T-helper 2 cell treated with Interferon-gamma antibody and Interleukin-4, amounts not matched to agents 5 μg/mL and 100 μg/mL, for 36 hours (primary cell): ENCODE measurements at regions not wholly inside any gene's neighbourhood (a gene's known extent, or its start where the extent isn't known, plus 50 kb on each side); places are given as distances from the start of the nearest gene placed in this dataset.
"Not testable (repeated sequence)": the region's sequence is repeated elsewhere in the genome, so short reads cannot be mapped to it uniquely, and the experiment has no call there.

ENCODE experiments used
- DNase-seq: peaks from one replicate; pipeline ENCODE4 v3.0.0; 2021; ENCODE audit warnings: low spot score
- H3K27ac Mint-ChIP-seq: one replicate; pipeline ENCODE4 v1.8.0; 2021; ENCODE audit warnings: mild to moderate bottlenecking, mixed read lengths
- H3K27me3 Mint-ChIP-seq: one replicate; pipeline ENCODE4 v1.8.0; 2021; ENCODE audit warnings: low read depth, mixed read lengths
- H3K36me3 Mint-ChIP-seq: one replicate; pipeline ENCODE4 v1.8.0; 2021; ENCODE audit warnings: low read depth, mixed read lengths
- H3K4me1 Mint-ChIP-seq: one replicate; pipeline ENCODE4 v1.8.0; 2021; ENCODE audit warnings: low read depth, mixed read lengths
- H3K4me3 Mint-ChIP-seq: one replicate; pipeline ENCODE4 v1.8.0; 2022; ENCODE audit warnings: mild to moderate bottlenecking, moderate library complexity, mixed read lengths
- H3K9me3 Mint-ChIP-seq: one replicate; pipeline ENCODE4 v1.8.0; 2021; ENCODE audit warnings: mixed read lengths

DNA sequence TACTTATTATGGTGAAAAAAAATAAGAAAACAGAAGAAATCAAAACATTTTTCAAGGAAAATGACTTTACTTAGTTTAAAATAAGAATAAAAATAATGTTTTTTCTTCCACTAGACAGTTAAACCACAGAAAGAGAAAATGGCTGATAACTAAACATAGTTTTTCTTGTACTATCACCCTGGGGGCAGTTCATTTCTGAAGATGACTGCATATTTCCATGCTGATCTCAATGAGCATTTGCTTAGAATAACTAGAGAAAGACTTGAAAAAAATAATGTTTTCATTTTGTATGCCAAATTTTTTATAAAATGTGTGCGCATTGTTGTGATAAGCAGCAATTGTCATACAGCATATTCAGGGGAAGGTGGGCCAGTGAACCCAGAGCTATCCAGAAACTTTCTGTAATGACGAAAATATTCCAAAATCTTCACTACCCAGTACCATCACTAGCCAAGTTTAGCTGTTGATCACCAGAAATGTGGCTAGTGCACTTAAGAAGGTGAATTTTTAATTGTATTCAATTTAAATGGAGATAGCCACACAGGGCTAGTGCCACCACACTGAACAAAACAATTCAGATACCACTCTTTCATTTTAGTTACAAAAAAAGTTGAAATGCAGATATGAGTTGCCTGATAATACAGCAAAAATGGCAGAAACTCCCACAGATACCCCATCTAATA lies 513.4 kb upstream of the NETO1 start:
- Mint-ChIP-seq H3K4me1 (no peaks in the 10 kb centered on the region), H3K9me3 (no peaks in the 10 kb centered on the region), H3K27ac (no peak overlapping the region), H3K36me3 (no peaks in the 10 kb centered on the region), H3K4me3 (no peak overlapping the region), H3K27me3 (no peaks in the 10 kb centered on the region)
- DNase-seq, result no peak

DNA sequence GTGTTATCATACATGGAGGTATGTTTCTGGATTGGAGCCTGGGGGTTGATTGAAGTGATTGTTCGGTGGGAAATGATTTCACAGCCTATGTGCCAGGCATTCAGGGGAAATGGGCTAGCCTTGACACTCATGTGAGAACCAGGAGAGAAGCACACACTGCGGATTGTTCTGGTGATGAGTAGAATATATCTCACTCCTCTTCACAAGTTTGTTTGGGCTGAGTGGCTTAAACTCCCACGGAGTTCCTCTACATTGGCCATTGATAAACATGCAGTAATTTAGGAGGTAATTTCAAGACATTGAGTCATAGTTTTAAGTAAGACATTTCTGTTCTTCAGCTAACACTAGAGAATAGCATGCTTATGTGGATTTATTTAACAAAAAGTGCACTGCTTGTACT lies 498.9 kb upstream of the NETO1 start:
- no peak for DNase-seq
- H3K9me3 Mint-ChIP-seq, result no peaks in the 10 kb centered on the region
- no peaks in the 10 kb centered on the region for H3K4me1 Mint-ChIP-seq
- no peaks in the 10 kb centered on the region for H3K36me3 Mint-ChIP-seq
- no peak overlapping the region for H3K27ac Mint-ChIP-seq
- no peaks in the 10 kb centered on the region for H3K27me3 Mint-ChIP-seq
- no peak overlapping the region for H3K4me3 Mint-ChIP-seq

GRCh38 chr18:73365018-73365417 lies 497.2 kb upstream of the NETO1 start:
- Mint-ChIP-seq H3K27ac (no peak overlapping the region), H3K36me3 (no peaks in the 10 kb centered on the region), H3K9me3 (no peaks in the 10 kb centered on the region), H3K4me1 (no peaks in the 10 kb centered on the region), H3K27me3 (no peaks in the 10 kb centered on the region), H3K4me3 (no peak overlapping the region)
- DNase-seq, result no peak

DNA sequence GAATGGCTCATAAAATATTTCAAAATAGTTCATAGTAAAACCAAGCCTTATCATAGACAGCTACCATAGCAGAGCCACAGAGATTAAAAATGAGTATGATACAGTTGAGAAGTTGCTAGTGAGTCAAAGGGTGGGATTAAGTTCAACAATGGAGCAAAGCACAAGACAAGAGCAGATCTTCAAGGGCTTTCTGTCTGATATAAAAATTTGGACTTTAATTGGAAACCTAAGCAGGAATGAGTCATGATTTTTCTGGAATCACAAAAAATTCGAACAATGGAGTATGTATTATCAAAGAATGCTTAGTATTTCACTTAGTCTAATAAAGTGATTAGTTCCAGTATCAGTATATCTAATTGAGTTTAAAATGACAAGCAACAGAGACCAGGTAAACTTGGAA lies 487.3 kb upstream of the NETO1 start:
- no peaks in the 10 kb centered on the region for H3K4me1 Mint-ChIP-seq
- no peaks in the 10 kb centered on the region for H3K27me3 Mint-ChIP-seq
- no peak overlapping the region for H3K27ac Mint-ChIP-seq
- H3K4me3 Mint-ChIP-seq, result no peak overlapping the region
- H3K9me3 Mint-ChIP-seq, result no peaks in the 10 kb centered on the region
- H3K36me3 Mint-ChIP-seq, result no peaks in the 10 kb centered on the region
- no peak for DNase-seq

DNA sequence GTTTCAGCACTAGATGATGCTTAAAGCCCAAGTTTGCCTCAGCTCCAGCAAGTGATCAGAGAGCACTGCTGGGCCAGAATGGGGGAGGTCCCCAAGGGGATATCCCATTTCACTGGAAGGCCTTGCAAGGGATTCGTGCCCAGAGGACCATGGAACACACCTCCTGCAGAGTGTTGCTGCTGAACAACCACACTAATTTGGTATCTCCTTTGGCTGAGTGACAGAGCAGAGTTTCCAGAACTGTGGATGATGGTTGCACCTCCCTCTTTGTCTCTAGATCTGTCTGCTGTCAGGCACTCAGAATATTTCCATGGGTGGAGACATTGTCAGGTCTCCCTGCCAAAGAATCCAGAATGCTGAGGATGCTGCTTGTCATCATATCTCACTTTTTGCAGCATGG lies 484.8 kb upstream of the NETO1 start:
- H3K36me3 Mint-ChIP-seq, result no peaks in the 10 kb centered on the region
- H3K27me3 Mint-ChIP-seq, result no peaks in the 10 kb centered on the region
- no peaks in the 10 kb centered on the region for H3K4me1 Mint-ChIP-seq
- peaks cover 7% of the 10 kb centered on the region for H3K9me3 Mint-ChIP-seq
- no peak overlapping the region for H3K4me3 Mint-ChIP-seq
- DNase-seq, result no peak
- H3K27ac Mint-ChIP-seq, result no peak overlapping the region

DNA sequence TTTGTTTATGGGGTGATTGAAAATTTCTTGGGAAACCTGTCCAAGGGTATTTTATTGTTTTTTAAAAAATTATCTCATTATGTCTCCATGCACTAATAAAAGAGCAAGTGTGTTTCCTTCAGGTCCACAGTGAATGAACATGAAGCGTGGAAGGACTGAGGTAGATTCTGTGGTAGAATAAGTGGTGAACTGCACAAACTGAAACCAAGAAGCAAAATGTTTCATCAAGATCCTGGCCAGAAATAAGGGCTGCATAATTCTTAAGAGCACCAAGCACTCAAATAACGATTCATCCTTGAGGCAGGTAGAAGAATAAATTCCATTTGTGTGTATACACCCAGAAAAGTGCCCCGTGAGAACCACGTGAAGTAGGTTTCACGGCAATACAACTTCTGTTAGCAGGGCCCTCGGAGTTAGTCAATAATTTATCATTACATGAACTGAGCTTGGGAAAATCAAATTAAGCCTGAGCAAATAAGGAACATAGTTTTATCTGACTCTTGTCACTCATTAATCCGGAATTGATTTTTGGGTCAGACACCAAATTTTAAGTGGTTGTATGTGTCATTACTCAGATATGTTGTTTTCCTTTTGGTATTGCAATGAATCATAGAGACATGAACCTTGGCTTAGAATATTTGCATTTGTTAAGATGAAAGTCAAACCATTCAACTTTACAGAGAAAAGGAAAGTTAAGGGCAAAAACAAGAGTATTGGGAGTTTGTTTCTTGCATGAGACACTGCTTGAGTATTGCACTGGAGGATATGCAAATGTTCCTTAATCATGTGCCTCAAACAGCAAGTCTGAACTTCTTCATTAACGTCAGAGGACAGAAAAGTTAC lies 472.6 kb upstream of the NETO1 start:
- H3K27ac Mint-ChIP-seq, result no peak overlapping the region
- H3K27me3 Mint-ChIP-seq, result no peaks in the 10 kb centered on the region
- no peaks in the 10 kb centered on the region for H3K4me1 Mint-ChIP-seq
- H3K36me3 Mint-ChIP-seq, result no peaks in the 10 kb centered on the region
- DNase-seq, result no peak
- peaks cover 4% of the 10 kb centered on the region for H3K9me3 Mint-ChIP-seq
- no peak overlapping the region for H3K4me3 Mint-ChIP-seq

- H3K9me3 Mint-ChIP-seq, result no peaks in the 10 kb centered on the region
- no peaks in the 10 kb centered on the region for H3K36me3 Mint-ChIP-seq
- H3K4me3 Mint-ChIP-seq, result no peak overlapping the region
- H3K27ac Mint-ChIP-seq, result no peak overlapping the region
- no peaks in the 10 kb centered on the region for H3K27me3 Mint-ChIP-seq
- no peaks in the 10 kb centered on the region for H3K4me1 Mint-ChIP-seq
- DNase-seq, result no peak
Measured at GRCh38 chr18:73331212-73331772, 463.5 kb upstream of the NETO1 start.

DNA sequence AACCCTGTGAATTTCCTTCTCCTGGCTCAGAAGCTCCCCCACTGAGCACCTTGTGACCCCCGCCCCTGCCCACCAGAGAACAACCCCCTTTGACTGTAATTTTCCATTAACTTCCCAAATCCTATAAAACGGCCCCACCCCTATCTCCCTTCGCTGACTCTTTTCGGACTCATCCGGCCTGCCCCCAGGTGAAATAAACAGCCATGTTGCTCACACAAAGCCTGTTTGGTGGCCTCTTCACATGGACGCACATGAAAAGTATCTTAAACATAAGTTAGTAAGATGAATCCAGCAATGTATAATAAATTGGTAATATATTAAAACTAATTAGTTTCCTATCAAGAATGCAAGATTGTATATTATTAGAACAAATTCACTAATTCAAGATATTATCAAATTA lies 462.3 kb upstream of the NETO1 start:
- H3K9me3 Mint-ChIP-seq, H3K4me1 Mint-ChIP-seq, H3K27me3 Mint-ChIP-seq, H3K36me3 Mint-ChIP-seq, DNase-seq, H3K27ac Mint-ChIP-seq, H3K4me3 Mint-ChIP-seq: not testable (repeated sequence)

DNA sequence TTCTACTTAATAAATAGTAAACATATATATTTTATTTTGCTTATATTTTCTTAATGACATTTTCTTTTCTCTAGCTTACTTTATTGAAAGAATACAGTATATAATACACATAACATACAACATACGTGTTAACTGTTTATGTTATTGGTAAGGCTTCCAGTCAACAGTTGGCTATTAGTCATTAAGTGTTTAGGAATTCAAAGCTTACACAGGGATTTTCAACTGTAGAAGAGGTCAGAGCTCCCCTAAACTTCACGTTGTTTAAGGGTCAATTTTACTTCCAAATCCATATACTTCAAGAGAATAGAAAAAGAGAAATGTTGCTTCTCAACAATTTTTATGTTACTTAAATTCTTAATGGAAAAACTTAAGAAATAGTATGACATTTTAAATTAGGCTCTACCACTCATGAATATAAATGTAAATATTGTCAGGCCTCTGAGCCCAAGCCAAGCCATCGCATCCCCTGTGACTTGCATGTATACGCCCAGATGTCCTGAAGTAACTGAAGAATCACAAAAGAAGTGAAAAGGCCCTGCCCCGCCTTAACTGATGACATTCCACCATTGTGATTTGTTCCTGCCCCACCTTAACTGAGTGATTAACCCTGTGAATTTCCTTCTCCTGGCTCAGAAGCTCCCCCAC lies 456.5 kb upstream of the NETO1 start:
- H3K36me3 Mint-ChIP-seq, H3K27ac Mint-ChIP-seq, H3K9me3 Mint-ChIP-seq, H3K27me3 Mint-ChIP-seq, H3K4me1 Mint-ChIP-seq, H3K4me3 Mint-ChIP-seq, DNase-seq: not testable (repeated sequence)

GRCh38 chr18:73318739-73319479 lies 451.1 kb upstream of the NETO1 start:
- DNase-seq, result no peak
- Mint-ChIP-seq H3K9me3 (no peaks in the 10 kb centered on the region), H3K36me3 (no peaks in the 10 kb centered on the region), H3K4me3 (no peak overlapping the region), H3K4me1 (no peaks in the 10 kb centered on the region), H3K27me3 (no peaks in the 10 kb centered on the region), H3K27ac (no peak overlapping the region)

GRCh38 chr18:73316513-73316912 lies 448.7 kb upstream of the NETO1 start:
- Mint-ChIP-seq H3K9me3 (no peaks in the 10 kb centered on the region), H3K27ac (no peak overlapping the region), H3K36me3 (no peaks in the 10 kb centered on the region), H3K4me3 (no peak overlapping the region), H3K27me3 (no peaks in the 10 kb centered on the region), H3K4me1 (no peaks in the 10 kb centered on the region)
- no peak for DNase-seq

GRCh38 chr18:73315381-73315780 lies 447.6 kb upstream of the NETO1 start:
- no peak for DNase-seq
- Mint-ChIP-seq H3K9me3 (no peaks in the 10 kb centered on the region), H3K4me1 (no peaks in the 10 kb centered on the region), H3K4me3 (no peak overlapping the region), H3K27me3 (no peaks in the 10 kb centered on the region), H3K27ac (no peak overlapping the region), H3K36me3 (no peaks in the 10 kb centered on the region)

DNA sequence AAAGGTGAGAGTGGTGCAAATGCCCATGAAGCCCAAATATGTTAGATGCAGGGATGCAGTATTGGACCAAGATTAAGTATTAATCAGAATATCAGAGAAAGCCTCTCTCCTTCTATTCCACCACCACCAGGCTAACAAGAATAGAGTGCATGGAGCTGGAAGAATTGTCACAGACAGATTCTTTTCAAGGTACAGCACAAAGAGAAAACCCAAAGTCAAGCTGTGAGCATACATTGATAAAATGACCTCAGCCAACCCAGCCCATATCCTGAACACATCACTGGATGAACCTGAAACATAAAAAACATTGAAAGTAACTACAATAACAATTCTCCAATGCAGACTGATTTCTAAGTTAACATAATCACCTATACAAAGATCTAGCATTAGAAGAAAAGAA lies 445.7 kb upstream of the NETO1 start:
- H3K36me3 Mint-ChIP-seq, result no peaks in the 10 kb centered on the region
- H3K4me3 Mint-ChIP-seq, result no peak overlapping the region
- H3K27ac Mint-ChIP-seq, result no peak overlapping the region
- no peaks in the 10 kb centered on the region for H3K9me3 Mint-ChIP-seq
- DNase-seq, result no peak
- H3K27me3 Mint-ChIP-seq, result no peaks in the 10 kb centered on the region
- no peaks in the 10 kb centered on the region for H3K4me1 Mint-ChIP-seq

DNA sequence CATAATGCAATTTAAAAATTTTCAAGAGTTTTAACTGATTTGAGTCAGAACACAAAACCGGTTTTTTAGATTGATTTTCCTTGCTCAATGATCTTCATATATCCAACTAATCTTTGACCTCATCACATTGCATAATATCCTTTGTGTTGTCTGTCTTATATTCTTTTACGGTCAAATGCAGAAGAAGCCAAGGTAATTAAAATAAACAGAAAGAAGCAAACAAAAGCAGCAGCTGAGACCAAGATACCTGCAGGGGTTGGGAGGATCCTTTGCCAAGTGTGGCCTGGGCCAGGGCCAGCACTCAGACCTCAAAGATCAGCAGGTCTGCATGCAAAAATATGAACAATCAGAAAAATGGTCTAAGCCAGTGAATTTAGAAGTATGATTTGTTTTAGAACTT lies 428.9 kb upstream of the NETO1 start:
- no peak overlapping the region for H3K4me3 Mint-ChIP-seq
- H3K9me3 Mint-ChIP-seq, result peaks cover 7% of the 10 kb centered on the region
- H3K27me3 Mint-ChIP-seq, result no peaks in the 10 kb centered on the region
- H3K27ac Mint-ChIP-seq, result no peak overlapping the region
- no peak for DNase-seq
- H3K36me3 Mint-ChIP-seq, result no peaks in the 10 kb centered on the region
- H3K4me1 Mint-ChIP-seq, result no peaks in the 10 kb centered on the region
